GM23338 (cell line): ENCODE measurements at regions not wholly inside any gene's neighbourhood (a gene's known extent, or its start where the extent isn't known, plus 50 kb on each side); places are given as distances from the start of the nearest gene placed in this dataset.

Experiments used
- CREB1 ChIP-seq: fragments of 250-450 bp; sonication (Bioruptor Pico); IDR thresholded peaks from 2 replicates; pipeline ENCODE4 v1.5.0; 2020; ENCODE audit warnings: low read depth, mild to moderate bottlenecking, moderate library complexity
- CTCF ChIP-seq, 2 experiments: fragments of 200-600 bp in 1 of 2; sonication (generic) in 1 of 2; conservative IDR thresholded peaks; 2 replicates each; pipeline versions ENCODE4 v1.5.1 to v1.6.1; 2016 to 2017; ENCODE audit warnings: antibody characterized with exemption in 2 of 2, low read depth in 2 of 2, mild to moderate bottlenecking in 2 of 2, moderate library complexity in 1 of 2
- EZH2 ChIP-seq: fragments of 200-600 bp; sonication (generic); IDR thresholded peaks from one replicate; pipeline ENCODE4 v1.8.0; 2017; ENCODE audit warnings: antibody characterized with exemption, mild to moderate bottlenecking, low read depth; ENCODE audit not compliant: unreplicated experiment
- EZH2phosphoT487 ChIP-seq: fragments of 200-600 bp; sonication (generic); IDR thresholded peaks from one replicate; pipeline ENCODE4 v1.8.1; 2018; ENCODE audit warnings: antibody characterized with exemption; ENCODE audit not compliant: unreplicated experiment
- POLR2AphosphoS5 ChIP-seq: IDR thresholded peaks from 2 replicates; pipeline ENCODE4 v1.6.1; 2016; ENCODE audit warnings: antibody characterized with exemption, low read depth
- STAT1 ChIP-seq: IDR thresholded peaks from one replicate; pipeline ENCODE4 v1.6.1; 2016; ENCODE audit warnings: antibody characterized with exemption; ENCODE audit not compliant: unreplicated experiment
- TF ChIP-seq, protein P1 (sequence below): IDR thresholded peaks from one replicate; pipeline ENCODE4 v1.6.1; 2018; ENCODE audit warnings: antibody characterized with exemption; ENCODE audit not compliant: unreplicated experiment
- TF ChIP-seq, protein P2 (sequence below): fragments of 250-450 bp; sonication (Bioruptor Pico); IDR thresholded peaks from 2 replicates; pipeline ENCODE4 v1.5.0; 2020; ENCODE audit warnings: mild to moderate bottlenecking, moderate library complexity
- TF ChIP-seq, protein P3 (sequence below): IDR thresholded peaks from 2 replicates; pipeline ENCODE4 v1.6.1; 2016; ENCODE audit warnings: antibody characterized with exemption

- no peak for TF ChIP-seq CTCF (conservative IDR thresholded peaks at IDR 0.05; ENCODE audit: low read depth in 2 of 2)
- TF ChIP-seq EZH2: no peak
- no peak for TF ChIP-seq POLR2AphosphoS5
- no peak for TF ChIP-seq EZH2phosphoT487
- TF ChIP-seq, protein P1, sequence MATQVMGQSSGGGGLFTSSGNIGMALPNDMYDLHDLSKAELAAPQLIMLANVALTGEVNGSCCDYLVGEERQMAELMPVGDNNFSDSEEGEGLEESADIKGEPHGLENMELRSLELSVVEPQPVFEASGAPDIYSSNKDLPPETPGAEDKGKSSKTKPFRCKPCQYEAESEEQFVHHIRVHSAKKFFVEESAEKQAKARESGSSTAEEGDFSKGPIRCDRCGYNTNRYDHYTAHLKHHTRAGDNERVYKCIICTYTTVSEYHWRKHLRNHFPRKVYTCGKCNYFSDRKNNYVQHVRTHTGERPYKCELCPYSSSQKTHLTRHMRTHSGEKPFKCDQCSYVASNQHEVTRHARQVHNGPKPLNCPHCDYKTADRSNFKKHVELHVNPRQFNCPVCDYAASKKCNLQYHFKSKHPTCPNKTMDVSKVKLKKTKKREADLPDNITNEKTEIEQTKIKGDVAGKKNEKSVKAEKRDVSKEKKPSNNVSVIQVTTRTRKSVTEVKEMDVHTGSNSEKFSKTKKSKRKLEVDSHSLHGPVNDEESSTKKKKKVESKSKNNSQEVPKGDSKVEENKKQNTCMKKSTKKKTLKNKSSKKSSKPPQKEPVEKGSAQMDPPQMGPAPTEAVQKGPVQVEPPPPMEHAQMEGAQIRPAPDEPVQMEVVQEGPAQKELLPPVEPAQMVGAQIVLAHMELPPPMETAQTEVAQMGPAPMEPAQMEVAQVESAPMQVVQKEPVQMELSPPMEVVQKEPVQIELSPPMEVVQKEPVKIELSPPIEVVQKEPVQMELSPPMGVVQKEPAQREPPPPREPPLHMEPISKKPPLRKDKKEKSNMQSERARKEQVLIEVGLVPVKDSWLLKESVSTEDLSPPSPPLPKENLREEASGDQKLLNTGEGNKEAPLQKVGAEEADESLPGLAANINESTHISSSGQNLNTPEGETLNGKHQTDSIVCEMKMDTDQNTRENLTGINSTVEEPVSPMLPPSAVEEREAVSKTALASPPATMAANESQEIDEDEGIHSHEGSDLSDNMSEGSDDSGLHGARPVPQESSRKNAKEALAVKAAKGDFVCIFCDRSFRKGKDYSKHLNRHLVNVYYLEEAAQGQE: no peak
- TF ChIP-seq CREB1 (CRISPR knock-in tag): no peak
- TF ChIP-seq, protein P2, sequence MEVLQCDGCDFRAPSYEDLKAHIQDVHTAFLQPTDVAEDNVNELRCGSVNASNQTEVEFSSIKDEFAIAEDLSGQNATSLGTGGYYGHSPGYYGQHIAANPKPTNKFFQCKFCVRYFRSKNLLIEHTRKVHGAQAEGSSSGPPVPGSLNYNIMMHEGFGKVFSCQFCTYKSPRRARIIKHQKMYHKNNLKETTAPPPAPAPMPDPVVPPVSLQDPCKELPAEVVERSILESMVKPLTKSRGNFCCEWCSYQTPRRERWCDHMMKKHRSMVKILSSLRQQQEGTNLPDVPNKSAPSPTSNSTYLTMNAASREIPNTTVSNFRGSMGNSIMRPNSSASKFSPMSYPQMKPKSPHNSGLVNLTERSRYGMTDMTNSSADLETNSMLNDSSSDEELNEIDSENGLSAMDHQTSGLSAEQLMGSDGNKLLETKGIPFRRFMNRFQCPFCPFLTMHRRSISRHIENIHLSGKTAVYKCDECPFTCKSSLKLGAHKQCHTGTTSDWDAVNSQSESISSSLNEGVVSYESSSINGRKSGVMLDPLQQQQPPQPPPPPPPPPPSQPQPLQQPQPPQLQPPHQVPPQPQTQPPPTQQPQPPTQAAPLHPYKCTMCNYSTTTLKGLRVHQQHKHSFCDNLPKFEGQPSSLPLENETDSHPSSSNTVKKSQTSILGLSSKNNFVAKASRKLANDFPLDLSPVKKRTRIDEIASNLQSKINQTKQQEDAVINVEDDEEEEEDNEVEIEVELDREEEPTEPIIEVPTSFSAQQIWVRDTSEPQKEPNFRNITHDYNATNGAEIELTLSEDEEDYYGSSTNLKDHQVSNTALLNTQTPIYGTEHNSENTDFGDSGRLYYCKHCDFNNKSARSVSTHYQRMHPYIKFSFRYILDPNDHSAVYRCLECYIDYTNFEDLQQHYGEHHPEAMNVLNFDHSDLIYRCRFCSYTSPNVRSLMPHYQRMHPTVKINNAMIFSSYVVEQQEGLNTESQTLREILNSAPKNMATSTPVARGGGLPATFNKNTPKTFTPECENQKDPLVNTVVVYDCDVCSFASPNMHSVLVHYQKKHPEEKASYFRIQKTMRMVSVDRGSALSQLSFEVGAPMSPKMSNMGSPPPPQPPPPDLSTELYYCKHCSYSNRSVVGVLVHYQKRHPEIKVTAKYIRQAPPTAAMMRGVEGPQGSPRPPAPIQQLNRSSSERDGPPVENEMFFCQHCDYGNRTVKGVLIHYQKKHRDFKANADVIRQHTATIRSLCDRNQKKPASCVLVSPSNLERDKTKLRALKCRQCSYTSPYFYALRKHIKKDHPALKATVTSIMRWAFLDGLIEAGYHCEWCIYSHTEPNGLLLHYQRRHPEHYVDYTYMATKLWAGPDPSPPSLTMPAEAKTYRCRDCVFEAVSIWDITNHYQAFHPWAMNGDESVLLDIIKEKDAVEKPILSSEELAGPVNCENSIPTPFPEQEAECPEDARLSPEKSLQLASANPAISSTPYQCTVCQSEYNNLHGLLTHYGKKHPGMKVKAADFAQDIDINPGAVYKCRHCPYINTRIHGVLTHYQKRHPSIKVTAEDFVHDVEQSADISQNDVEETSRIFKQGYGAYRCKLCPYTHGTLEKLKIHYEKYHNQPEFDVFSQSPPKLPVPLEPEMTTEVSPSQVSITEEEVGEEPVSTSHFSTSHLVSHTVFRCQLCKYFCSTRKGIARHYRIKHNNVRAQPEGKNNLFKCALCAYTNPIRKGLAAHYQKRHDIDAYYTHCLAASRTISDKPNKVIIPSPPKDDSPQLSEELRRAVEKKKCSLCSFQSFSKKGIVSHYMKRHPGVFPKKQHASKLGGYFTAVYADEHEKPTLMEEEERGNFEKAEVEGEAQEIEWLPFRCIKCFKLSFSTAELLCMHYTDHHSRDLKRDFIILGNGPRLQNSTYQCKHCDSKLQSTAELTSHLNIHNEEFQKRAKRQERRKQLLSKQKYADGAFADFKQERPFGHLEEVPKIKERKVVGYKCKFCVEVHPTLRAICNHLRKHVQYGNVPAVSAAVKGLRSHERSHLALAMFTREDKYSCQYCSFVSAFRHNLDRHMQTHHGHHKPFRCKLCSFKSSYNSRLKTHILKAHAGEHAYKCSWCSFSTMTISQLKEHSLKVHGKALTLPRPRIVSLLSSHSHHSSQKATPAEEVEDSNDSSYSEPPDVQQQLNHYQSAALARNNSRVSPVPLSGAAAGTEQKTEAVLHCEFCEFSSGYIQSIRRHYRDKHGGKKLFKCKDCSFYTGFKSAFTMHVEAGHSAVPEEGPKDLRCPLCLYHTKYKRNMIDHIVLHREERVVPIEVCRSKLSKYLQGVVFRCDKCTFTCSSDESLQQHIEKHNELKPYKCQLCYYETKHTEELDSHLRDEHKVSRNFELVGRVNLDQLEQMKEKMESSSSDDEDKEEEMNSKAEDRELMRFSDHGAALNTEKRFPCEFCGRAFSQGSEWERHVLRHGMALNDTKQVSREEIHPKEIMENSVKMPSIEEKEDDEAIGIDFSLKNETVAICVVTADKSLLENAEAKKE (CRISPR knock-in tag): no peak
- TF ChIP-seq, protein P3, sequence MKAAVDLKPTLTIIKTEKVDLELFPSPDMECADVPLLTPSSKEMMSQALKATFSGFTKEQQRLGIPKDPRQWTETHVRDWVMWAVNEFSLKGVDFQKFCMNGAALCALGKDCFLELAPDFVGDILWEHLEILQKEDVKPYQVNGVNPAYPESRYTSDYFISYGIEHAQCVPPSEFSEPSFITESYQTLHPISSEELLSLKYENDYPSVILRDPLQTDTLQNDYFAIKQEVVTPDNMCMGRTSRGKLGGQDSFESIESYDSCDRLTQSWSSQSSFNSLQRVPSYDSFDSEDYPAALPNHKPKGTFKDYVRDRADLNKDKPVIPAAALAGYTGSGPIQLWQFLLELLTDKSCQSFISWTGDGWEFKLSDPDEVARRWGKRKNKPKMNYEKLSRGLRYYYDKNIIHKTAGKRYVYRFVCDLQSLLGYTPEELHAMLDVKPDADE: no peak
- TF ChIP-seq STAT1: no peak
Measured at GRCh38 chr5:178063277-178063676, 50.1 kb upstream of the N4BP3 start.
